Activated CD4-positive, CD25-positive, alpha-beta regulatory T cell treated with anti-CD3 and anti-CD28 coated beads, Interleukin-2, amount 50 U/mL, for 16 hours (primary cell): ENCODE measurements at regions not wholly inside any gene's neighbourhood (a gene's known extent, or its start where the extent isn't known, plus 50 kb on each side); places are given as distances from the start of the nearest gene placed in this dataset.
"Not testable (repeated sequence)": the region's sequence is repeated elsewhere in the genome, so short reads cannot be mapped to it uniquely, and the experiment has no call there.

Source experiments
- DNase-seq: peaks from one replicate; pipeline ENCODE4 v3.0.0-alpha.2; 2020; ENCODE audit warnings: low read depth, low spot score

DNA sequence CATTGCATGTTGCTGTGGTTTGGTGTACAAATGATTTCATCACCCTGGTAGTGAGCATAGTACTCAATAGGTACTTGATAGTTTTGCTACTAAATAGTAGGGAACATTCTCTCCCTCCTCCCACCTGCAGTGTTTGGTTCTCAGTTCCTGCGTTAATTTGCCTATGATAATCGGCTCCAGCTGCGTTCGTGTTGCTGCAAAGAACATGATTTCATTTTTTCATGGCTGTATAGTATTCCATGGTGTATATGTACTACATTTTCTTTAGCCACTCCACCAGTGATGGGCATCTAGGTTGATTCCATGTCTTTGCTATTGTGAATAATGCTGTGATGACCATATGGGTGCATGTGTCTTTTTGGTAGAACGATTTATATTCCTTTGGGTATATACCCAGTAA, 903.4 kb downstream of the TTLL7 start:
- no peak for DNase-seq

DNA sequence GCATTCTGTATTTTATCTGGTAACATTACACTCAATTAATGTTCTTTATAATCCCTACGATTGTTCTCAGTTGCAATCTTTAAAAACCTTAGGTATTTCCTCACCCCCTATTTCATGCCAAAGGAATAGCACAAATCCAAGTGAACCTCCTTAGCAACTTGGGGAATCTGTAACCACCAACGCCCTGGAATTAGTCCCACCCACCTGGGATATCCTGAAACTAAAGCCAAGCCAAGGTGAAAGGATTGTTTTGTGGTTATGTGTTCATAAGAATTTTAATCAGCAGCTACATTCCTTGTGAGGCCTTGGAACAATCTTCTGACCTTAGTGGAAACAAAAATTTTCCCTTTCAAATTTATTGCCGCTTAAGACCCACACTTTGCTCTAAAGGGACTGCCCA, 908.7 kb downstream of the TTLL7 start:
- no peak for DNase-seq

DNA sequence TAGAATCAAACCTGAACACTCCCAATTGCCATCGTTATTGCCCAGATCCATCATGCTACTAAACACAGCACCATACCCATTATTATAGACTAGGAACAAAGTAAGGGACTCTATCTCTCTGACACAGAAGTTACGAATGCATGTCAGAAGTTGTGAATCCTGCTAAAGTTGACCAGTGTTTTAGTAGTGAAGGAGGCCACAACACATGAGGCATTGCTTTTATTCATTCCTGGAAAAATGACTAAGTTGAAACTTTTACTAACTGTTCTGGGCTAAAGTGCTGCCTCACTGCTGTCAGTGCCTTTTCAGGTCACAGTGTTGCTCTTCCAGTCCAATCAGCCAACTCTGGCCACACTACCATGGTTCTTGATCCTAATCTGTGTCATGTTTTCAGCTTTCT, 911.1 kb downstream of the TTLL7 start:
- no peak for DNase-seq

DNA sequence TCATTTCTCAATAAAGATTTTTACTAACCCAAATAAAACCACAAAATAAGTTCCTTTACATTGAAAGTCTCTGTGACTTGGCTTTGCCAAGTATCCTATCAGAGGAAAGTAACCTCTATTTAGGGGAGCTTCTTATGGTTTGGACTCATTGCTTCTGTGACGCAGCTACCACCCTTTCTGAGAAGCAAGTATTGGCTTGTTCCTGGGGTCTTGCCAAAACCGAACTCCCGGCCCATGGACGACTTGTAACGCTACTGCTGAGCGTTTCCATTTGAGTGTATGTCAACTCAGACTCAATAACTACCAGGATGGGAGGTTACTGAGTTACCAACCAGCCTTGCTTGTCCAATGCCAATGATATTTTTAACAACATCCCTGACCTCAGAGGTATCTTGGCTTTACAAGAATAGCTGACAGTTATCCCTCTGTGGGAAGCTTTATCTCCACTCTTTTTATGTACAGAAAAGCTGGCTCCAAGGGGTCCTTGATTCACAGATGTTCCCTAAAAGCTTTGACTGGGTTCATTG, 911.9 kb downstream of the TTLL7 start:
- DNase-seq = no peak

DNA sequence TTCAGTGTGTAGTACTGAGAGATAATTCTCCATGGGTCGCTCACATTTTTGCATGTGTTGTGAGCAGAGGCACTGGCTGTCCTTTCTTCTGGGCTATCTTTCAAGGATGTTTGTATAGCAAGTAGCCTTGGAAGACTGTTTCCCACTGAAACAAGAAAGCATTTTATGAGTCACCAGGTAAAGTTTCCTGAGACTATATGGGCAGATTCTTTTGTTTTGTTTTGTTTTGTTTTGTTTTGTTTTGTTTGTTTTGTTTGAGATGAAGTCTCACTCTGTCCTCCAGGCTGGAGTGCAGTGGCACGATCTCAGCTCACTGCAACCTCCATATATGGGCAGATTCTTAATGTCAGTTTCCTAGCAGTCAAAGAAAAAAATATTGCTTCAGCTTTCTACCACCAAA, 912.6 kb downstream of the TTLL7 start:
- no peak for DNase-seq

DNA sequence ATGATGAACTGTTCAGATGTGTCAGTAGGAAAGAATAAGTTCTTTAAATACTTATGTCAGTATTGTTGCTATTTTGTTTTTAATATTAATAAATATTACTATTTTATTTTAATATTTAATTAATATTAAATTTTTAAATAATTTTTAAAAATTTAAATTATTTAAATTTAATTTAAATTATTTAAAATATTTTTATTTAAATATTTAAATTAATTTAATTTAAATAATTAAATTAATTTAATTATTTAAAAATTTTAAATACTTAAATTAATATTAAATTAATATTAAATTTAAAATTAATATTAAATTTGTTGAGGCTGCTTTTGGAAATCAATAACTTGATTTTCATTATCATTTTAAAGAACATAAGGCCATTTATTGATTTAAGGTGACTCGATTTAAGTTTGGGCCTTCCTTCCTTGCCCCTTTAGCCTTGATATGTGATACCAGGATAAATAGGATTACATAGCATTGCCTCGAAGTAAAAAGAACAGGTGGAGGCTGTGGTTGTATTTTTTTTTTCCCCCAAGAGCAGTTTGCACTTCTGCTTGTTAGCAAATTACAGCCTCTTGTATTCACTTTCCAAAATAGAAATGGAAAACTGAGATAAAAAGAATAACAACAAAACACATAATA, 915.2 kb downstream of the TTLL7 start:
- no peak for DNase-seq

DNA sequence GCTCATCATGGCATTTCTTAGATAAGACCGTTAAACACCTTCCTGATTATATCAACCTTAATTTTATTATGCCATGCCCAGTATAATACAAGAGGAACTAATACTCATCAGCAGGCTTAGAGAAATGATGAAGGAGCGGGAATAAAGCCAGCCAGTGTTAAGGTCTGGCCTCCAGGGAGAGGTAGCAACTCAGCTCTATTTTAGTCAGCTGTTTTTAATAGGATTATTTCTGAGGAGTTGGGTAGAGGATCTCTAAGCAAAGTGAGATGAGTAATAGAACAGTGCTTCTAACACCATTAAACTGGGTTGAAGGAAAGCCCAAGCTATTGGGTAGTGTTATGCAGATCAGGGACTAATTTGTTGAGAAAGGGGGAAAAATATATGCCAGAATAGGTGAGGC, 921.5 kb downstream of the TTLL7 start:
- DNase-seq = no peak

DNA sequence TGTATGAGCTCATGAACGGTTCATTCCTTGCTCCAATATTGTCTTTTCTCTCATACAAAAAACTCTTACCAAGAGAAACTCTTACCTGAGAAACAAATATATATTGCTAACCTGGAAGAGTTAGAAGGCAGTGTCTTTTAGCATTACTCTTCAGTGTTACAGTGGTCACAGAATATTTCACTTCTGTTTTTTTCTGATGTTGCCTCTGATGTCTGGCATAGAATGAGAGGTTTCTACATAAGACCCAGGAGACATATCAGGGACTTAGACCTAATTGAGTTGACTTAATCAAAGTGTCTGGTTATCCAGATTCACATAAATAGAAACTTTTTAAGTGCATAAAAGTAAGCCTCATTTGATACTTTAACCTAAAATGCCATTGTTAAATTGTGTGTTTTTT, 923.8 kb downstream of the TTLL7 start:
- no peak for DNase-seq

DNA sequence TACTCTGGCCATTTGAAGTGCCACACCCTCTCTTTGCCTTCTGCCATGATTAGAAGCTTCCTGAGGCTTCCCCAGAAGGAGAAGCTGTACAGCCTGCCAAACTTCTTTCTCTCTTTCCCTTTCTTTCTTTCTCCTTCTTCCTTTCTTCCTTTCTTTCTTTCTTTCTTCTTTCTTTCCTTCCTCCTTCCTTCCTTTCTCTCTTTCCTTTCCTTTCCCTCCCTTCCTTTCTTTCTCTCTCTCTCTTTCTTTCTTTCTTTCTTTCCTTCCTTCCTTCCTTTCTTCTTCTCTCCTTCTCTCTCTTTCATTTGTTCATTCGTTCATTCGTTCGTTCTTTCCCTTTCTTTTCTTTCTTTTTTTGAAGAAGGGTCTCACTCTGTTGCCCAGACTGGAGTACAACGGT, 931.0 kb downstream of the TTLL7 start:
- DNase-seq = no peak

DNA sequence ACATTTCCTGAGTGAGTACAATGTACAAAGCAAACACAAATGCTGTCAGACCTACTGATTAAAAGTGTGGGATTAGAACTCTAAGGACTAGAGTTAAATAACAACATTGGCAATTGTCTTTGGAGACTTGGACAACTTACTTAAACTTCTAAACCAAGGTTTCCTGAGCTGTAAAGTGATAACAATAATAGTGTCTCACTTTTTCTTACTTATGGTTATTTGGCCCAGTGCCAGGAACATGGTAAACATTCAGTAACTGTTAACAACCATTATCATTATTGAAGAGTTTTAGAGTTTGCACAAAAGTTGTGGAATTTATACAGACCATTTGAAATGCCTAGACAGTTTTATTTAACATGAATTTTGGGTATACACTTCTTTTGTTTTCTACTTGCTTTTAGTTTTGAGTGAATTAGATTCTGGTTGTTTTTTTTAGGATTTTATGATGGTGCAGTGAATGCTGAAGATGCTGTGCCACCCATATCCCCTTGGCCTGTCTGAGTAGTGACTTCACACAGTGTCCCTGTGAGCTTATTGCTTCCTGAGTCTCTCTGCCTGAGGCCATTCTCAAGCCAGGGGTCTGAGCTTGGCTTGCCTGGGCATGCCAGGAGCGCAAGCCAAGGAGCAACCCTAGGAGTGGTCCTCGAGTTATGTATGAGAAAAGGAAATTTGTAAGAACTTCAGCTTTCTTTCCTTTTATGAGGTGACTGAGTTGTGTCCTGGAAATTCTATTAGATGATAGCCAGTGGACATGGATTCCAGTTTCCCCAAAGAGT, 932.8 kb downstream of the TTLL7 start:
- no peak for DNase-seq

DNA sequence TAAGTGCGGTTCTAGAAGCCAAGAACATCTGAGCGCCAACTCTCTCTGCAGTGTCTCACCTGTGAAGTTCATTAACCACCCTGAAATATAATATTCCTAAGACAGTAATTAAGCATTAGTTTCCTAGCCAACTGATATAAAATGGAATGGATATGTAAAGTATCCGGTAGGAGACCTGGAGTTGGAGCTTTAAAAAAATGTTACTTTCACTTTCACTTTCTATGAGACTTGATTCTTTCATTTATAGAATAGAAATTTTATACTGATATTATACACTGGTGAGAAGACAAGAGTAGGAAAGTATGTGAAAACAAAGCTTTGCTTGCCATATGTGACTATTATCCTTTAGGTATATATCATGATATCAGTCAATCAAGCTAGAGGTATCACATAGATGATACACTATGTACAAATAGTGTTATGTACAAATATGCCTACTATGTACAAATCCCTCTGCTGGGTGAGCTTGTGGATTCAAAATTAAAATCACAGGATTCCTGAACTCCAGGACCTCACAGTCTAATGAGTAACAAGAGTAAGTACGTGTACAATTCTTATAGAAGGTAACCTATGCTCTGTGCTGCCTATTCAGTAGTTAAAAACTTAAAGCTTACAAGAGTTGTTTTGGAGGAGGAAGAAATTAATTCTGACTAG, 934.2 kb downstream of the TTLL7 start:
- DNase-seq = no peak

DNA sequence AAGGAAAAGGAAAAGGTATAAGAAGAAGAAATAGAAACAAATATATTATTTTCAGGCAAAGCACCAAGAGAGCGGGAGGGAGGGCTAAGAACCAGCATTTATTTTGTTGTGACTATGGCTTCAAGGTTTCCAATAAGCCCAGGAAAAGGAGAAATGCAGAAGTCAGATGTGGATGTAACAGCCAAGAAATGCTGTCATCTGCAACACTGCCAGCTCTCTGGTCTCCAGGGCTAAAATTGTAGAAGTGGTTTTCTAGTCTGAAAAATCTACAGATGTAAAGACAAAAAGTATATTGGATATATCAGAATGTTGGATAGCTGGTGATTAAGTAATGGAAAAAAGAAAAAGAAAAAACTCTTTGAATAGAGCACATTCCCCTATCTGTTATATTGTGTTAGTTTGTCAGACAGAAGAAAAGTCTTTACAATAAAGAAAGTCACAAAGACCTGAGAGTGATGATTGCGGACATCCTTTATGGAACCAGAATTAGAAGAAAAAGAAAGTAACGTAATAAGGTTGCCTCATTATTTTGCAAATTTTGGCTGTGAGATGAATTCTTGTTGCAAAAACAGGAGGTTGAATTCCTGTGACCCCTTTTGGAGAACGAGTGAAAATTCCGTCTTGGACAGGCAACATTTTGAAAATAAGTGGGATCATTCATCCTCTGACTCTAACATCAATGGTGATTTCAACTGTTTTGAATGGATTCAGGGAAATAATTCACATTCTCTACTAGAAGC, 938.1 kb downstream of the TTLL7 start:
- no peak for DNase-seq

DNA sequence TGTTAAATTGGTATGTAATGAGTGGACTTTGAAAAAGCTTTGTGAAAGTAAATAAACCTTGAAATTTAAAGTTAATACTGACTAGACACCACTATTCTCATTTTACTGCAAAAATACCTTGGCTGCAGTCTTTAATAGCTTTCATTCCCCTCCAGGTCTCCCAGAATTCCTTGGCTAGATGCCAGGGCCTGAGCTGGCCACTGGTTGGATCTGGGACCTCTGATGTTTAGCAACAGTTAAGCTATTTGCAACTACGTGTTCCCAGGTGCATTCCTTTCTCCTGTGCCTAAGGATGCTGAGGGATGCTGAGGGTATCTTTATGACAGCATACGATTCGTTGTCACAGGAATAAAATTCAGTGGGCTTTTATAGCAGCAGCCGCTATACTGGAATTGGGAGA, 938.7 kb downstream of the TTLL7 start:
- DNase-seq = no peak

DNA sequence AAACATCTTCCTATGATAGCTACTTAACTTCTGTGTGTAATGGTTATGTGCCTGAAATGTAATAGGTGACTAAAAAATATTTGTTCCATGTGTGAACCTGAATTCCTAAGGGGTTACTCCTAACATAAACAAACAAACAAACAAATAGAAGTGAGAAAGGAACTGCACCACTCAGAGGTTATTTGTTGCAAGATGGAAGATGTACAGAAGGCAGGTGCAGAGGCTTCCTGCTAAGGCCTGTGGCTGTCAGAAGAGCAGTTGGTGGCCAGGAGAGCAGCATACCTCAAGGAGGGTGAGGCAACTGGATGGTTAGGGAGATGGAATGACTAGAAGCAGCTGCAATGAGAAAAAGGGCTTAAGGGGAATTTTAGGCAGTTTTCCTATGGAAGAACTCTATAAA, 940.6 kb downstream of the TTLL7 start:
- no peak for DNase-seq

DNA sequence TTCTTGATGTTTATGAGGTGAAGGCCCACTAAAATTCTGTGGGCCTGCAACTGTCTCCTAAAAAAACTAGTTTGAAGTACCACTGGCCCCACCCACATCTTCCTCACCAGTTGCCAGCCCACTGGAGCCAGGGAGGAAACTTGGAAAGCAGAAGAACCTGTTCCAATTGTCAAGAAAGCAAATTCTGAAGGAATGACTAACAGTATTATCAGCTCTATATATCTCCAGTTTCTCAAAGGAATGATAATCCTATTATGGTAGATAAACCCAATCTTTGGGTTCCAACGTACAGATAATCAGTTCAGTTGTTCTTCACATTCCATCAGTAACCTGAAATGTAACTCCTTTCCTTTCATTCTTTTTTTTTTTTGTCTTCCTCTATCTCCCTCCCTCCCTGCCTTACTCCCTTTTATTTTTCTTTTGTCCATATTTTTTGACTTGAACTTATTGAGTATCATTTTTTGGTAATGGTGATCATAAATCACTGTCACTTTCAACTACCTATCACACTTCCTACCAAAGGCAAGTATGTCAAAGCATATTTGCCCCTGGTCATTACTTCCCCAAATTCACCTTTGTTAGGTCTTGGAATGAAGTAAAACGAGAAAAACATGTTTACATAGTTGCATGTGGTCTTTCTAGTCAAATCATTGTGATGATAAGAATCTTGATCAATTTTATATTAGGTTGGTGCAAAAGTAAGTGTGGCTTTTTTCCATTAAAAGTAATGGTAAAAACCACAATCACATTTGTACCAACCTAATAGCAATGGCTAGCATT, 943.4 kb downstream of the TTLL7 start:
- no peak for DNase-seq

DNA sequence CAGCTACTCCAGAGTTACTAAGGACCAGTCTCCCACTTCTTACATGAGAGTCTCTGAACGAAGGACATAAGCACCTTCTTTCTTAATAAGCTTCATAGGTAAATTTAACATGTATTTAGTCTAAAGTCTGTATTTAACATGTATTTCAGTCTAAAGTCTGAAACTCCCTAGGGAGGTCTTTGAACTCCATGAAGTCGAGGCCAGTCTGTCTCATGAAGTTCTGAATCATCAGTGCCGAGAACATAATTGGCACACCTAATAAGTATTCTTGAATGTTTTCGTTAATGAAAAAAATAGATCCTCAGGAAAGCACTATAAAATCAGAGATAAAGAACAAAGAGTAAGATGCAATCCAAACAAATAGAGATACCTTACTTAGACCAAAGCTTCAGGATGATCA, 945.5 kb downstream of the TTLL7 start:
- no peak for DNase-seq

DNA sequence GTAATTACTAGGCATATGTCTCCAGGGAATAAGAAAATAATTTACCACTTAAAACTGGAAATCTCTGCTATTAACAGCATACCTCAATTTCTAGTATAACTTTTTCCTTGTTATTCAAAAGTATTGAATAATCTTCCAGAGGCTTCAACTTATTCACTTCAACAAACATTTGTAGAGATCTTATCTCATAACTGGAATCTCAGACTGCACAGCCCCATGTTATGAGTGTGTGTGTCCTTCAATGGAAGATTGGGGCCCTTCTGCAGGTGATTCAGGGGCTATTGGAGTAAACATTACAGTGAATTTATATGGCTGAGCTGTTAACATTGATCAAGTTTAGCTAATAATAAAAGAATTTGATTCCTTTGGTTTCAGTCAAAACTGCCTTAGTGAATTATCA, 946.1 kb downstream of the TTLL7 start:
- no peak for DNase-seq

DNA sequence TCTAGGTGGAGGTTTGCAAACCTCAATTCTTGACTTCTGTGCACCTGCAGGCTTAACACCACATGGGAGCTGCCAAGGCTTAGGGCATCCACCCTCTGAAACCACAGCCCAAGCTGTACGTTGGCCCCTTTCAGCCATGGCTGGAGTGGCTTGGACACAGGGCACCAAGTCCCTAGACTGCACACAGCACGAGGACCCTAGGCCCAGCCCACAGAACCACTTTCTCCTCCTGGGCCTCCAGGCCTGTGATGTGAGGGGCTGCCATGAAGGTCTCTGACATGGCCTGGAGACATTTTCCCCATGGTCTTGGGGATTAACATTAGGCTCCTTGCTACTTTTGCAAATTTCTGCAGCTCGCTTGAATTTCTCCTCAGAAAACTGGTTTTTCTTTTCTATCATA, 947.9 kb downstream of the TTLL7 start:
- not testable (repeated sequence) for DNase-seq

DNA sequence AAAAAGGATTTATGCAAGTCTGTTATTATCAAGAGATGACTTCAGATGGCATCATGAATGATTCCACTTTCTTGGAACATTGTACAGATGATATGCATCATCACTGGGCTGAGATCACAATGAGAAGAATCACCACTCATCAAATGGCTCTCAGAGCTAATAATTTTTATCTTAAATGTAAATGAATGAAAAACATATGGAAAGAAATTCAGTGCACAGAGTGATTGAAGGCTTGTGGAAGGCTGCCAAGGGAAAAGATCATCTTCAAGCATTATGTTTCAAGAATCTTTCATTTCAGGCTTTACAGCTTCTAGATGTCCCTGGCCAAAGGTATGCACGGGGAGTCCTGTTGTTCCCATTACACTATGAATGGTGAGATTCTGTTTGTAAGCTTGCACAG, 955.7 kb downstream of the TTLL7 start:
- DNase-seq = no peak

DNA sequence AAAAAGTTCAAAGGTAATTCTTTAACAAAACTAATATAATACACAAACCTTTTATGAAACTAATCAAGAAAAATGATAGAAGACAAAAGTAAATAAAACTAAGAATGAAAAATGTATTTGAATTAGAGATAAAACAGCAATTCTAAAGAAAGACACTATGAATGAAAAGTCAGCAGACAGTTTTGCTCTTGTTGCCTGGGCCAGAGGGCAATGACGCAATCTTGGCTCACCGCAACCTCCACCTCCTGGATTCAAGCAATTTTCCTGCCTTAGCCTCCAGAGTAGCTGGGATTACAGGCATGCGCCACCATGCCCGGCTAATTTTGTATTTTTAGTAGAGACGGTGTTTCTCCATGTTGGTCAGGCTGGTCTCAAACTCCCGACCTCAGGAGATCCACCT, 959.8 kb downstream of the TTLL7 start:
- not testable (repeated sequence) for DNase-seq

DNA sequence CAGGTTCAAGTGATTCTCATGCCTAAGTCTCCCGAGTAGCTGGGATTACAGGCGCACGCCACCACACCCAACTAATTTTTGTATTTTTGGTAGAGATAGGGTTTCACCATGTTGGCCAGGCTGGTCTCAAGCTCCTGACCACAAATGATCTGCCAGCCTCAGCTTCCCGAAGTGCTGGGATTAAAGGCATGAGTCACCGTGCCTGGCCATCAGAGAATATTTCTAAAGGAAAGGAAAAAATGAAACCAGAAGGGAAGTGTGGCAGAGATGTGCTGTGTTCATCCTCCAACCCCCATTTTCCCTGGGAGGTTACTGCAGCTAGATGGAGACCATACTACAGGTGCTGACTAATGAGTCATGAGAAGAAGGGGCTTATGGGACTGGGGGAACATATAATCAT, 964.1 kb downstream of the TTLL7 start:
- no peak for DNase-seq
